COLO668 (cell line): ENCODE measurements at regions not wholly inside any gene's neighbourhood (a gene's known extent, or its start where the extent isn't known, plus 50 kb on each side); places are given as distances from the start of the nearest gene placed in this dataset.
"Not testable (repeated sequence)": the region's sequence is repeated elsewhere in the genome, so short reads cannot be mapped to it uniquely, and the experiment has no call there.

Experiments
- DNase-seq: peaks from one replicate; lab custom pipeline; 2025; ENCODE audit not compliant: unreplicated experiment; lab: John Stamatoyannopoulos, UW

GRCh38 chr16:13336907-13337881 lies 435.8 kb downstream of the SHISA9 start:
- DNase-seq: not testable (repeated sequence)

GRCh38 chr16:13338044-13338443 lies 436.6 kb downstream of the SHISA9 start:
- no peak for DNase-seq

DNA sequence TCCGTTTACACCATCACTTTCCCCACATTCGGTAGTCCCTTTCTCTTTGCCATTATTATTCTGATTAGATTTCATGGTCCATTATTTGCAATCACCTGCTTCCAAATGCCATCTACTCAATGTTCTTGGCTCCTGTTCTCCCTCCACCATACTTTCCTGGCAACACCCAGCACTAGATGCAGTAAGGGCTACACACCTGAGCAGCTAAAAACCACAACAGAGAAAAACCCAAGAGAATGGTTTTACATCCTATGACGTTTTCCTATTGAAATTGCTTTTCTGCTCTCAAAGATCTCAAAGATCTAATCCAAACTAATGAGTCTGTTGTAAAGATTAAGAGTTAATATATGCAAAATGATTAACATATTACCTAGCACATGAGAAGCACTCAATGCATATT lies 441.3 kb downstream of the SHISA9 start:
- DNase-seq: no peak

DNA sequence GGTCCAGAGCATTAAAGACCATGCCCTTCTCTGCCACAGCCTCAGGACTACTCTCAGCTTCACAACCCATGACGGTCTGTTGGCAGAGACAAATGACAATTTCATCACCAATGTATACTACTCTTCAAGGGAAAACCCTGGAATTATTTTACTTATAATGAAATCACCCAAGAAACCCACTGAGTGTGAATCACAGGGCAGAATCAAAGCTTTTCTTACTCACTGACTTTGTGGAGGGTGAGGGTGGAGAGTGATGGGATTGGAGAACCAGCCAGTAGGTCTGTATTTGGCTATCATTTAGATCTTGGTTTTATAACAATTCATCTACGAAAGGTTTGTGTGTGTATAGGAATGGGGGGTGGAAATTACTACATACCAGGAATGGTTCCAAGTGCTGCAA lies 442.6 kb downstream of the SHISA9 start:
- no peak for DNase-seq

- no peak for DNase-seq
Measured at GRCh38 chr16:13348416-13348815, 447.0 kb downstream of the SHISA9 start.

DNA sequence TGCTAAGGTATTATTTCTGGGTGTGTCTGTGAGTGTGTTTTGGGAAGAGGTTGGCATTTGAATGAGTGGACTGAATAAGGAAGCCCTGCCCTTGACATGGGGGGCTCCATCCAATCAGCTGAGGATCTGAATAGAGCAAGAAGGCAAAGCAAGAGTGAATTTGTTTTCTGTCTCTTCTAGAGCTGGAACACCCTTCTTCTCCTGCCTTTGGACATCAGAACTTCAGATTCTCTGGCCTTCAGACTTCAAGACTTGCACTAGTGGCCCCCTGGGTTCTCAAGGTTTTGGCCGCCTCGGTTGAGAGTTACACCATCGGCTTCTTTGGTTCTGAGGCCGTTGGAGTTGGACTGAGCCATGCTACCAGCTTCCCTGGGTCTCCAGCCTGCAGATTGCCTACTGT lies 448.6 kb downstream of the SHISA9 start:
- no peak for DNase-seq

- no peak for DNase-seq
Measured at GRCh38 chr16:13351181-13351580, 449.8 kb downstream of the SHISA9 start.

GRCh38 chr16:13351601-13352217 lies 450.3 kb downstream of the SHISA9 start:
- no peak for DNase-seq

GRCh38 chr16:13352796-13353195 lies 451.4 kb downstream of the SHISA9 start:
- DNase-seq: not testable (repeated sequence)

DNA sequence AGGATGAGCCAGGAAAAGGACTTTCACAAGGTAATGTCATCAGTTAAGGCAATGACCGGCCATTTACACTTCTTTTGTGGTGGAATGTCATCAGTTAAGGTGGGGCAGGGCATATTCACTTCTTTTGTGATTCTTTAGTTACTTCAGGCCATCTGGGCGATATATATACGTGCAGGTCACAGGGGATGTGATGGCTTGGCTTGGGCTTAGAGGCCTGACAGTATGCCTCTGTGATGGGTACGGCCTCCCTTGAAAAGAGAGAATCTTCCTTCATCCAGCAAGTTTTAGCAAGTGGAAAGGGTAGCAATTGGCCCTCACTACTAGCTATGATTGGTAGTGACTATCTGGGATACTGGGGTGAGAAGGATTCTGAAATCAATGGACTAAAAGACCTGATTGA lies 456.4 kb downstream of the SHISA9 start:
- not testable (repeated sequence) for DNase-seq

DNA sequence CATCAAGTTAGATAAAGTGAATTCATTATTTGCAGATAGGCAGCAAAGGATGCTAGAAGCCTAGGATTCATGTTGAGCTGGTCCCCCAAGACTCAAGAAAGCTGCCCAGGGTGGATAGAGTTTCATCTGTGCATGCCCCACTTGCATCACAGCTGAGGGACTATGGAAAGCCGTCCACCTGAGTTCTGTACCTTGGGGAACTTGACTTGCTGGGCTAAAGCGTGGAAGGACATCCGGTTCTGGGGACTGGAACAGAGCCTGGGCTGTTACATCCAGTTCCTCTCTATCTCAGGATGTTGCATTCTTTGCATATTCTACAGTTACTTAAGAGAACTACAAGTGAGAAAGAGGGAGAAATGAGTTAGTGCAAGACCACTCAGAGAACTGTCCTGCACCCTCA lies 458.4 kb downstream of the SHISA9 start:
- DNase-seq: no peak

DNA sequence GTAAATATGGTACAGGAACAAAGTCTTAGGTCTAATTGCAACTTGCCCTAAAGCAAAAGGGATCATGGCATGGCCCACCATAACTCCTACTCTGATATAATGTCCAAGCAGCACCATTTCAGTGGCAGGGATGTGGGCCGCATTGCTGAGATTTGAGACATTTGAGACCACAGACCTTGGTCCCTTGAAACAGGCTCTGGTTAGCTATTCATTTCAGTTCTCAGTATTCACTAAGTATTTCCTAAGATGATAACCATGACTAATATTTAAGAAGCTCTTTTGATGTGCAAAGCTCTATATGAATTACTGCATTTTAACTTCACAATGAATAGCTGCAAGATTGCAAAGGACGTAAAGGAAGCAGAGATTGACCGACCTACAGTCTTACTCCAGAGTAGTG lies 471.0 kb downstream of the SHISA9 start:
- DNase-seq: no peak

DNA sequence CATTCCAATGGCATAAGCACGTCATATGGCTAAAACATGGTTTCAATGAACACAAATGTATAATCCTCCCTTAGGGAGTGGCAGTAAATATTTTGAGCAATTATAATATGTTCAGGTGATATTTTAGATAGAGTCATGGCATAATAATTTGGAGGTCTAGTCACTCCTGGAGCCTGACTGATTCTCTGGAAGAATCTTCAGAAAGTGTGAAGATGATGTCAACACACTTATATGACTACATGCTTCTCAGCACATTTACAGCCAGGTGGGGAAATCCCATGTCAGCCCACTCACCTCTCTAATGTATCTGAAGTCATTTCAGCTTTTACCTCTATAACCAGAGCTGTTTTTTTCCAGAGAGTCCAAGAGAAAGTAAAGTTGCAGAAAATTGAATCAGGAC lies 474.8 kb downstream of the SHISA9 start:
- no peak for DNase-seq

- DNase-seq: no peak
Measured at GRCh38 chr16:13377143-13377542, 475.7 kb downstream of the SHISA9 start.

- DNase-seq: no peak
Measured at GRCh38 chr16:13378151-13378550, 476.8 kb downstream of the SHISA9 start.

- no peak for DNase-seq
Measured at GRCh38 chr16:13379266-13379665, 477.9 kb downstream of the SHISA9 start.

DNA sequence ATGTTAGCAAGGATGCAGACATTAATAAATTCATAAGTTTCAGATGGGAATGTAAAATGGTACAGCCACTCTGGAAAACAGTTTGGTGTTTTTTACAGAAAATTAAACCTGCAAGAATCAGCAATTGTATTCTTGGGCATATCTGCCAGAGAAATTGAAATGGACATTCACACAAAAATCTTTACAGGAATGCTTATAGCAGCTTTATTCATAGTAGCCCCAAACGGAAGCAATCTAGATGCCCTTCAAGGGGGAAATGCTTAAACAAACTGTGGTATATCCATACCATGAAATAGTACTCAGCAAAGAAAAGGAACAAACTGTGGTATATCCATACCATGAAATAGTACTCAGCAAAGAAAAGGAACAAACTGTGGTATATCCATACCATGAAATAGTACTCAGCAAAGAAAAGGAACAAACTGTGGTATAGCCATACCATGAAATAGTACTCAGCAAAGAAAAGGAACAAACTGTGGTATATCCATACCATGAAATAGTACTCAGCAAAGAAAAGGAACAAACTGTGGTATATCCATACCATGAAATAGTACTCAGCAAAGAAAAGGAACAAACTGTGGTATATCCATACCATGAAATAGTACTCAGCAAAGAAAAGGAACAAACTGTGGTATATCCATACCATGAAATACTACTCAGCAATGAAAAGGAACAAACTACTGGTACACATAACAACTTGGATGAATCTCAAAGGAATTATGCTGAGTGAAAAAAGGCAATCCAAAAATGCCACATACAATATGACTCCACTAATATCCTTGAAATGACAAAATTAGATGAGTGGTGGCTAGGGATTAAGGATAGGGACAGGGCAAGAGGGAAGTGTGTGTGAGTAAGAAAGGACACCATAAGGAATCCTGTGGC lies 484.0 kb downstream of the SHISA9 start:
- not testable (repeated sequence) for DNase-seq

GRCh38 chr16:13390093-13390985 lies 488.9 kb downstream of the SHISA9 start:
- no peak for DNase-seq

- DNase-seq: no peak
Measured at GRCh38 chr16:13390986-13391305, 489.5 kb downstream of the SHISA9 start.

GRCh38 chr16:13391337-13391736 lies 489.9 kb downstream of the SHISA9 start:
- no peak for DNase-seq
